ENCODE measurements at regions not wholly inside any gene's neighbourhood (a gene's known extent, or its start where the extent isn't known, plus 50 kb on each side); places are given as distances from the start of the nearest gene placed in this dataset.

GRCh38 chr5:90066920-90067319, 342.6 kb downstream of the CETN3 start:
- no peak for TF ChIP-seq POLR2A (IDR thresholded peaks at IDR 0.05)
- no peak for TF ChIP-seq CTCF (IDR thresholded peaks at IDR 0.05)
